Body of pancreas (tissue), 4 donors: ENCODE measurements at regions not wholly inside any gene's neighbourhood (a gene's known extent, or its start where the extent isn't known, plus 50 kb on each side); places are given as distances from the start of the nearest gene placed in this dataset.

Experiments
- CTCF ChIP-seq, 7 experiments: fragments of 450-650 bp in 4 of 7; fragments of 200-600 bp in 3 of 7; sonication (generic) in 3 of 7; IDR thresholded peaks; one replicate each; pipeline ENCODE4 v1.5.1; 2016 to 2019; ENCODE audit warnings: antibody characterized with exemption in 7 of 7
- POLR2A ChIP-seq, 3 donors: fragments of 450-650 bp; IDR thresholded peaks; one replicate each; pipeline ENCODE4 v1.6.1; 2016; ENCODE audit warnings: antibody characterized with exemption in 3 of 3, mild to moderate bottlenecking in 2 of 3

- TF ChIP-seq CTCF (IDR thresholded peaks at IDR 0.05) = no peak
- no peak for TF ChIP-seq POLR2A (IDR thresholded peaks at IDR 0.05)
Measured at GRCh38 chr2:22153931-22154613, 1030.3 kb downstream of the TDRD15 start.
